WTC11 (cell line): ENCODE measurements at regions not wholly inside any gene's neighbourhood (a gene's known extent, or its start where the extent isn't known, plus 50 kb on each side); places are given as distances from the start of the nearest gene placed in this dataset.

Experiments used
- ATAC-seq: fragments of 200-7000 bp; cut with Tn5 transposase; 2 replicates; pipeline ENCODE4 v1.10.0; 2021; ENCODE audit warnings: mild to moderate bottlenecking, moderate library complexity
- CTCF ChIA-PET: fragments of 300-600 bp; sonication (Branson Sonifier 250); formaldehyde crosslinking; loops from one replicate; lab custom pipeline; 2021; ENCODE audit warnings: antibody characterized with exemption; lab: Charles Lee
- POLR2A ChIA-PET: fragments of 350-600 bp; sonication (Branson Sonifier 250); formaldehyde crosslinking; loops from one replicate; lab custom pipeline; 2021; ENCODE audit warnings: antibody characterized with exemption; lab: Charles Lee
- DNase-seq: peaks from one replicate; pipeline ENCODE4 v3.0.0; 2021; ENCODE audit warnings: low spot score
- H3K27ac Mint-ChIP-seq: 2 replicates; pipeline ENCODE4 v1.8.0; 2021; ENCODE audit warnings: mixed read lengths
- H3K27me3 Mint-ChIP-seq: 2 replicates; pipeline ENCODE4 v1.8.0; 2021; ENCODE audit warnings: low read depth, mild to moderate bottlenecking, moderate library complexity, mixed read lengths
- H3K36me3 Mint-ChIP-seq: 2 replicates; pipeline ENCODE4 v1.8.0; 2021; ENCODE audit warnings: mixed read lengths
- H3K4me1 Mint-ChIP-seq: 2 replicates; pipeline ENCODE4 v1.8.0; 2022; ENCODE audit warnings: mixed read lengths
- H3K4me3 Mint-ChIP-seq: 2 replicates; pipeline ENCODE4 v1.8.0; 2021; ENCODE audit warnings: mild to moderate bottlenecking, moderate library complexity, mixed read lengths
- H3K9me3 Mint-ChIP-seq: 2 replicates; pipeline ENCODE4 v1.8.0; 2021; ENCODE audit warnings: mixed read lengths
- ATF1 ChIP-seq: sonication (generic); formaldehyde crosslinking; IDR thresholded peaks from 2 replicates; pipeline ENCODE4 v1.8.1; 2023; ENCODE audit warnings: mild to moderate bottlenecking, moderate library complexity, missing genetic modification reagents
- EMX1 ChIP-seq: fragments of 250-450 bp; sonication (Bioruptor Pico); IDR thresholded peaks from 2 replicates; pipeline ENCODE4 v1.8.0; 2021; ENCODE audit warnings: mild to moderate bottlenecking
- ESRRA ChIP-seq: sonication (generic); formaldehyde crosslinking; IDR thresholded peaks from 2 replicates; pipeline ENCODE4 v1.8.1; 2022; ENCODE audit warnings: mild to moderate bottlenecking, missing genetic modification reagents, borderline replicate concordance
- FOXP1 ChIP-seq: sonication (generic); formaldehyde crosslinking; IDR thresholded peaks from 2 replicates; pipeline ENCODE4 v1.8.0; 2022; ENCODE audit warnings: missing genetic modification reagents, mild to moderate bottlenecking, moderate library complexity, borderline replicate concordance
- GABPB1 ChIP-seq: sonication (generic); formaldehyde crosslinking; IDR thresholded peaks from 2 replicates; pipeline ENCODE4 v1.8.1; 2023; ENCODE audit warnings: mild to moderate bottlenecking, missing genetic modification reagents
- MXD4 ChIP-seq: fragments of 250-450 bp; sonication (Bioruptor Pico); IDR thresholded peaks from 2 replicates; pipeline ENCODE4 v1.8.0; 2021; ENCODE audit warnings: mild to moderate bottlenecking, moderate library complexity, borderline replicate concordance
- NFE2L1 ChIP-seq: sonication (generic); formaldehyde crosslinking; IDR thresholded peaks from 2 replicates; pipeline ENCODE4 v1.8.1; 2023; ENCODE audit warnings: missing genetic modification reagents
- NR1H2 ChIP-seq: sonication (generic); formaldehyde crosslinking; IDR thresholded peaks from 2 replicates; pipeline ENCODE4 v1.9.0; 2021; ENCODE audit warnings: mild to moderate bottlenecking, moderate library complexity, missing genetic modification reagents
- NR2C2 ChIP-seq: sonication (generic); formaldehyde crosslinking; IDR thresholded peaks from 2 replicates; pipeline ENCODE4 v1.8.0; 2022; ENCODE audit warnings: mild to moderate bottlenecking, missing genetic modification reagents
- OVOL2 ChIP-seq: fragments of 250-450 bp; sonication (Bioruptor Pico); IDR thresholded peaks from 2 replicates; pipeline ENCODE4 v1.9.0; 2021; ENCODE audit warnings: mild to moderate bottlenecking, borderline replicate concordance
- TEAD4 ChIP-seq: sonication (generic); formaldehyde crosslinking; IDR thresholded peaks from 2 replicates; pipeline ENCODE4 v1.8.0; 2022; ENCODE audit warnings: mild to moderate bottlenecking, missing genetic modification reagents
- TP53 ChIP-seq: sonication (generic); formaldehyde crosslinking; IDR thresholded peaks from 2 replicates; pipeline ENCODE4 v1.8.1; 2023; ENCODE audit warnings: mild to moderate bottlenecking, missing genetic modification reagents
- ZNF219 ChIP-seq: sonication (generic); formaldehyde crosslinking; IDR thresholded peaks from 2 replicates; pipeline ENCODE4 v1.8.0; 2023; ENCODE audit warnings: missing genetic modification reagents, mild to moderate bottlenecking, borderline replicate concordance
- ZNF232 ChIP-seq: sonication (generic); formaldehyde crosslinking; IDR thresholded peaks from 2 replicates; pipeline ENCODE4 v1.8.0; 2022; ENCODE audit warnings: mild to moderate bottlenecking, missing genetic modification reagents
- ZNF317 ChIP-seq: sonication (generic); formaldehyde crosslinking; IDR thresholded peaks from 2 replicates; pipeline ENCODE4 v1.8.1; 2023; ENCODE audit warnings: low read depth, mild to moderate bottlenecking, moderate library complexity, missing genetic modification reagents, borderline replicate concordance
- ZNF396 ChIP-seq: fragments of 250-450 bp; sonication (Bioruptor Pico); IDR thresholded peaks from 2 replicates; pipeline ENCODE4 v1.8.0; 2021; ENCODE audit warnings: mild to moderate bottlenecking, moderate library complexity, borderline replicate concordance
- ZNF671 ChIP-seq: fragments of 250-450 bp; sonication (Bioruptor Pico); IDR thresholded peaks from 2 replicates; pipeline ENCODE4 v1.8.0; 2021; ENCODE audit warnings: mild to moderate bottlenecking
- TF ChIP-seq, protein P1 (sequence below): sonication (generic); formaldehyde crosslinking; IDR thresholded peaks from 2 replicates; pipeline ENCODE4 v1.8.0; 2023; ENCODE audit warnings: missing genetic modification reagents
- TF ChIP-seq, protein P2 (sequence below): sonication (generic); formaldehyde crosslinking; IDR thresholded peaks from 2 replicates; pipeline ENCODE4 v1.8.1; 2022; ENCODE audit warnings: mild to moderate bottlenecking, moderate library complexity, missing genetic modification reagents
- TF ChIP-seq, protein P3 (sequence below): sonication (generic); formaldehyde crosslinking; IDR thresholded peaks from 2 replicates; pipeline ENCODE4 v1.8.1; 2023; ENCODE audit warnings: mild to moderate bottlenecking, missing genetic modification reagents, moderate library complexity
- TF ChIP-seq, protein P4 (sequence below): sonication (generic); formaldehyde crosslinking; IDR thresholded peaks from 2 replicates; pipeline ENCODE4 v1.8.1; 2022; ENCODE audit warnings: low read depth, mild to moderate bottlenecking, moderate library complexity, missing genetic modification reagents, borderline replicate concordance
- TF ChIP-seq, protein P5 (sequence below): sonication (generic); formaldehyde crosslinking; IDR thresholded peaks from 2 replicates; pipeline ENCODE4 v1.8.1; 2023; ENCODE audit warnings: mild to moderate bottlenecking, missing genetic modification reagents, moderate library complexity
- TF ChIP-seq, protein P6 (sequence below): sonication (generic); formaldehyde crosslinking; IDR thresholded peaks from 2 replicates; pipeline ENCODE4 v1.8.1; 2023; ENCODE audit warnings: mild to moderate bottlenecking, moderate library complexity, missing genetic modification reagents

DNA sequence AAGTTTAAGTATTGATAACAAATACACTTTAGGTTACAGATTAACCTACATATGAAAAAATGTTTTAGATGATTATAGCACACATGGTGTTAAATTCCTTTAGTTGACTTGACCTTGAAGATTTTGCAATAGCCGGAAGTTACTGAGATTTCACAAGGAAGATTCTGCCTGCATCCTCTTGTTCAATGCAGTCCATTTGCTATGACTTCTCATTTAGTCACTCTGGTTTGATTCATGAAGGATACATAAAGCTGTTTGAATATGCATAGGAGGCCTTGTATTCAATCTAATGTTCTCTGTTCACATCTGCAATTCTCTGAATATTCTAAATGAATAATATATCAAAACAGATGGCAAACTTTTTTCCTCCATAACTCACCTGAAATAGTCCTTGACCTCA lies 870.2 kb upstream of the GOT2 start (continued):
- TF ChIP-seq ESRRA (CRISPR knock-in tag) = no peak
- TF ChIP-seq, protein P1, sequence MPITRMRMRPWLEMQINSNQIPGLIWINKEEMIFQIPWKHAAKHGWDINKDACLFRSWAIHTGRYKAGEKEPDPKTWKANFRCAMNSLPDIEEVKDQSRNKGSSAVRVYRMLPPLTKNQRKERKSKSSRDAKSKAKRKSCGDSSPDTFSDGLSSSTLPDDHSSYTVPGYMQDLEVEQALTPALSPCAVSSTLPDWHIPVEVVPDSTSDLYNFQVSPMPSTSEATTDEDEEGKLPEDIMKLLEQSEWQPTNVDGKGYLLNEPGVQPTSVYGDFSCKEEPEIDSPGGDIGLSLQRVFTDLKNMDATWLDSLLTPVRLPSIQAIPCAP = no peak
- no peak for TF ChIP-seq EMX1 (CRISPR knock-in tag)

DNA sequence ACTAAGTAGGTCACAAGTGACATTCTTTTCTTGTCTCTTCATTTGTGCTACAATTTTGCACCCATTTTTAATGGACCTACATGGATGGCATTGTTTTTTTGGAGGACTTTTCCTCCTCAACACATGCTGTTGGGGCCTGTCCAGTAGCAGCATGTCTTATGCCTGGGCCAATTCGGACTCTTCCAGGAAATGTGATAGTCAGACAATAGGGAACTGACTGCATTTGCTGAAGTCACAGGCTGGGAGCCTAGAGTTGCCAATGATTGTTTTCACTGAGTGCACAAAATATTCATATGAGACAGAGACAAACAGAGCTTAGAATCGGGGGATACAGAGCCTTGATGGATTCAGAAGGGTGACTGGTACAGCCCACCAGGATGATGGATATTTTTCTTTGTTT lies 867.3 kb upstream of the GOT2 start:
- Mint-ChIP-seq H3K27me3 (peaks cover 12% of the 10 kb centered on the region; the same call in 1 of the 2 replicates), H3K9me3 (no peaks in the 10 kb centered on the region)
- CTCF ChIA-PET = no interaction called here

DNA sequence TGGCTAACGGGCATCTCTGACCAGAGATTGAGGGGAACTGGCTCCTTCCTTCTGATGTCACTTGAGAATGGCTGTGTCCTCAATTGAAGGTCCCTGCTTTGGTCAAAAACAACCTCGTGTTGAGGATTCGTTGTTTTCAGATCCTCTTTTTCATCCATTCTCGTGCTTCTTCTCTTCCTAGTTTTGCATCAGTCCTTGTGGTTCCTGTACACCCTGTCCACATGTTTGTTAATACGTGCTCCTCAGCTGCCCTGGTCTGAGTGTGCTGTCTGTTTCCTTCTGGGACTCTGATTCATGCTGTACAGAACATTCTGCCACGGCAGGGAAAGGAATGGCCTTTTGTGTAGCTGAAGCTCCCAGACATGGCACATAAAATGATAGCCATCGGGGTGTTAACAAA lies 863.2 kb upstream of the GOT2 start:
- Mint-ChIP-seq H3K9me3 (no peaks in the 10 kb centered on the region), H3K4me1 (peaks cover 7% of the 10 kb centered on the region; the same call in 1 of the 2 replicates), H3K36me3 (no peaks in the 10 kb centered on the region), H3K4me3 (no peak overlapping the region), H3K27me3 (peaks cover 6% of the 10 kb centered on the region; the same call in 1 of the 2 replicates), H3K27ac (no peak overlapping the region)
- CTCF ChIA-PET = no interaction called here
- DNase-seq = no peak
- TF ChIP-seq, protein P2, sequence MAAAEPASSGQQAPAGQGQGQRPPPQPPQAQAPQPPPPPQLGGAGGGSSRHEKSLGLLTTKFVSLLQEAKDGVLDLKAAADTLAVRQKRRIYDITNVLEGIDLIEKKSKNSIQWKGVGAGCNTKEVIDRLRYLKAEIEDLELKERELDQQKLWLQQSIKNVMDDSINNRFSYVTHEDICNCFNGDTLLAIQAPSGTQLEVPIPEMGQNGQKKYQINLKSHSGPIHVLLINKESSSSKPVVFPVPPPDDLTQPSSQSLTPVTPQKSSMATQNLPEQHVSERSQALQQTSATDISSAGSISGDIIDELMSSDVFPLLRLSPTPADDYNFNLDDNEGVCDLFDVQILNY (CRISPR knock-in tag) = no peak
- no peak for TF ChIP-seq TP53 (CRISPR knock-in tag)
- TF ChIP-seq, protein P3, sequence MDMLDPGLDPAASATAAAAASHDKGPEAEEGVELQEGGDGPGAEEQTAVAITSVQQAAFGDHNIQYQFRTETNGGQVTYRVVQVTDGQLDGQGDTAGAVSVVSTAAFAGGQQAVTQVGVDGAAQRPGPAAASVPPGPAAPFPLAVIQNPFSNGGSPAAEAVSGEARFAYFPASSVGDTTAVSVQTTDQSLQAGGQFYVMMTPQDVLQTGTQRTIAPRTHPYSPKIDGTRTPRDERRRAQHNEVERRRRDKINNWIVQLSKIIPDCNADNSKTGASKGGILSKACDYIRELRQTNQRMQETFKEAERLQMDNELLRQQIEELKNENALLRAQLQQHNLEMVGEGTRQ (CRISPR knock-in tag) = no peak
- no peak for ATAC-seq
- POLR2A ChIA-PET = no interaction called here

More for the DNA sequence above, 867.3 kb upstream of the GOT2 start:
- no peak for ATAC-seq
- POLR2A ChIA-PET = no interaction called here
- Mint-ChIP-seq H3K27ac (no peak overlapping the region), H3K4me1 (peaks cover 7% of the 10 kb centered on the region; the same call in 1 of the 2 replicates), H3K36me3 (no peaks in the 10 kb centered on the region), H3K4me3 (no peak overlapping the region)
- no peak for DNase-seq
- TF ChIP-seq EMX1 (CRISPR knock-in tag) (no peak), NR2C2 (CRISPR knock-in tag) (no peak), NR1H2 (no peak), ZNF671 (no peak), TP53 (CRISPR knock-in tag) (no peak), ZNF219 (no peak)

DNA sequence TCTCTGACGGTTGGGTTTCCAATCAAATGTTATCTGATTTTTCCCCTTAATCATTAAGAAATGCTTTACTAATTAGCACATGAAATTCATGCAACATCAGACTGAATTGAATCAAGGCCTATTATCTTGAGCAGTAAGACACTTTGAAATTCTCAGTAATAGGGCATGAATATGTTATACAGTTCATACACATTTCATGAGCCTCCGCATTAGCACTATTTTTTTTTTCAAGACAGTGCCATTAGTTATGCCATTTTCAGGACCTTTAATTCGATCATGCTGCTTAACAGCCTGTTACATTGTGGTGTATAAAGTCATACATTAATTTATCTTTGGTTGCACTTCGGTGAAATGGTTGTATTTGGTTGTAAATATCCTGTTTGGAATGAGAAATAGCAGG lies 862.6 kb upstream of the GOT2 start:
- peaks cover 6% of the 10 kb centered on the region; the same call in 1 of the 2 replicates for H3K27me3 Mint-ChIP-seq
- no peak overlapping the region for H3K27ac Mint-ChIP-seq
- no peak for ATAC-seq
- CTCF ChIA-PET = no interaction called here
- H3K36me3 Mint-ChIP-seq = no peaks in the 10 kb centered on the region
- H3K4me1 Mint-ChIP-seq = peaks cover 7% of the 10 kb centered on the region; the same call in 1 of the 2 replicates
- POLR2A ChIA-PET = no interaction called here
- H3K9me3 Mint-ChIP-seq = no peaks in the 10 kb centered on the region
- TF ChIP-seq MXD4 (CRISPR knock-in tag) (no peak), ATF1 (CRISPR knock-in tag) (no peak), EMX1 (CRISPR knock-in tag) (no peak), ZNF317 (CRISPR knock-in tag) (no peak), ZNF232 (CRISPR knock-in tag) (no peak), NFE2L1 (CRISPR knock-in tag) (no peak), ZNF396 (CRISPR knock-in tag) (no peak), TEAD4 (CRISPR knock-in tag) (no peak), FOXP1 (CRISPR knock-in tag) (no peak), OVOL2 (CRISPR knock-in tag) (no peak), GABPB1 (CRISPR knock-in tag) (no peak), ZNF671 (no peak)
- TF ChIP-seq, protein P4, sequence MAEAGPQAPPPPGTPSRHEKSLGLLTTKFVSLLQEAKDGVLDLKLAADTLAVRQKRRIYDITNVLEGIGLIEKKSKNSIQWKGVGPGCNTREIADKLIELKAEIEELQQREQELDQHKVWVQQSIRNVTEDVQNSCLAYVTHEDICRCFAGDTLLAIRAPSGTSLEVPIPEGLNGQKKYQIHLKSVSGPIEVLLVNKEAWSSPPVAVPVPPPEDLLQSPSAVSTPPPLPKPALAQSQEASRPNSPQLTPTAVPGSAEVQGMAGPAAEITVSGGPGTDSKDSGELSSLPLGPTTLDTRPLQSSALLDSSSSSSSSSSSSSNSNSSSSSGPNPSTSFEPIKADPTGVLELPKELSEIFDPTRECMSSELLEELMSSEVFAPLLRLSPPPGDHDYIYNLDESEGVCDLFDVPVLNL = no peak
- TF ChIP-seq, protein P5, sequence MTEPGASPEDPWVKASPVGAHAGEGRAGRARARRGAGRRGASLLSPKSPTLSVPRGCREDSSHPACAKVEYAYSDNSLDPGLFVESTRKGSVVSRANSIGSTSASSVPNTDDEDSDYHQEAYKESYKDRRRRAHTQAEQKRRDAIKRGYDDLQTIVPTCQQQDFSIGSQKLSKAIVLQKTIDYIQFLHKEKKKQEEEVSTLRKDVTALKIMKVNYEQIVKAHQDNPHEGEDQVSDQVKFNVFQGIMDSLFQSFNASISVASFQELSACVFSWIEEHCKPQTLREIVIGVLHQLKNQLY (CRISPR knock-in tag) = no peak
- TF ChIP-seq, protein P6, sequence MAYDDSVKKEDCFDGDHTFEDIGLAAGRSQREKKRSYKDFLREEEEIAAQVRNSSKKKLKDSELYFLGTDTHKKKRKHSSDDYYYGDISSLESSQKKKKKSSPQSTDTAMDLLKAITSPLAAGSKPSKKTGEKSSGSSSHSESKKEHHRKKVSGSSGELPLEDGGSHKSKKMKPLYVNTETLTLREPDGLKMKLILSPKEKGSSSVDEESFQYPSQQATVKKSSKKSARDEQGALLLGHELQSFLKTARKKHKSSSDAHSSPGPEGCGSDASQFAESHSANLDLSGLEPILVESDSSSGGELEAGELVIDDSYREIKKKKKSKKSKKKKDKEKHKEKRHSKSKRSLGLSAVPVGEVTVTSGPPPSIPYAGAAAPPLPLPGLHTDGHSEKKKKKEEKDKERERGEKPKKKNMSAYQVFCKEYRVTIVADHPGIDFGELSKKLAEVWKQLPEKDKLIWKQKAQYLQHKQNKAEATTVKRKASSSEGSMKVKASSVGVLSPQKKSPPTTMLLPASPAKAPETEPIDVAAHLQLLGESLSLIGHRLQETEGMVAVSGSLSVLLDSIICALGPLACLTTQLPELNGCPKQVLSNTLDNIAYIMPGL (CRISPR knock-in tag) = no peak
- TF ChIP-seq, all 79 proteins: peak for 0
- no peak overlapping the region for H3K4me3 Mint-ChIP-seq
- DNase-seq = no peak
